ENCODE measurements at regions not wholly inside any gene's neighbourhood (a gene's known extent, or its start where the extent isn't known, plus 50 kb on each side); places are given as distances from the start of the nearest gene placed in this dataset.

- TF ChIP-seq CTCF (IDR thresholded peaks at IDR 0.05), result no peak
- no peak for TF ChIP-seq POLR2A (IDR thresholded peaks at IDR 0.05)
- TF ChIP-seq POLR2AphosphoS5 (IDR thresholded peaks at IDR 0.05), result no peak
These were observed 171.9 kb upstream of the NDN start for GRCh38 chr15:23859008-23859407.

All from prostate gland (tissue), 2 donors.